Activated CD4-positive, alpha-beta T cell treated with anti-CD3 and anti-CD28 coated beads for 36 hours (primary cell): ENCODE measurements at regions not wholly inside any gene's neighbourhood (a gene's known extent, or its start where the extent isn't known, plus 50 kb on each side); places are given as distances from the start of the nearest gene placed in this dataset.

Experiments used
- ATAC-seq: fragments of 200-7000 bp; cut with Tn5 transposase; one replicate; pipeline ENCODE4 v1.10.0; 2021; ENCODE audit warnings: mild to moderate bottlenecking, moderate library complexity
- CTCF ChIA-PET: fragments of 350-600 bp; sonication (Branson Sonifier 250); formaldehyde crosslinking; loops from one replicate; lab custom pipeline; 2021; ENCODE audit warnings: antibody characterized with exemption; lab: Charles Lee
- POLR2A ChIA-PET: fragments of 350-600 bp; sonication (Branson Sonifier 250); formaldehyde crosslinking; loops from one replicate; lab custom pipeline; 2021; ENCODE audit warnings: antibody characterized with exemption, inconsistent platforms; lab: Charles Lee
- DNase-seq: peaks from one replicate; pipeline ENCODE4 v3.0.0-alpha.2; 2020
- H3K27ac Mint-ChIP-seq: one replicate; pipeline ENCODE4 v1.8.0; 2021; ENCODE audit warnings: mixed read lengths
- H3K27me3 Mint-ChIP-seq: one replicate; pipeline ENCODE4 v1.8.0; 2021; ENCODE audit warnings: mixed read lengths
- H3K36me3 Mint-ChIP-seq: one replicate; pipeline ENCODE4 v1.8.0; 2021; ENCODE audit warnings: low read depth, mixed read lengths
- H3K4me1 Mint-ChIP-seq: one replicate; pipeline ENCODE4 v1.8.0; 2021; ENCODE audit warnings: mixed read lengths
- H3K4me3 Mint-ChIP-seq: one replicate; pipeline ENCODE4 v1.8.0; 2021; ENCODE audit warnings: mild to moderate bottlenecking, moderate library complexity, mixed read lengths
- H3K9me3 Mint-ChIP-seq: one replicate; pipeline ENCODE4 v1.8.0; 2021; ENCODE audit warnings: low read depth, mixed read lengths
- intact Hi-C, 2 experiments: fragments of 100-400 bp; cut with DNase I in 1 of 2; cut with micrococcal nuclease in 1 of 2; formaldehyde crosslinking; loops; one replicate each; pipeline versions ENCODE4 v1.14.2 to v1.15.1; 2022 to 2024; cut with DNase I, micrococcal nuclease

- DNase-seq (no peak), ATAC-seq (no peak)
- Mint-ChIP-seq H3K4me1 (no peaks in the 10 kb centered on the region), H3K27ac (no peak overlapping the region), H3K27me3 (no peaks in the 10 kb centered on the region), H3K9me3 (peaks cover 5% of the 10 kb centered on the region), H3K4me3 (no peak overlapping the region), H3K36me3 (peaks cover 12% of the 10 kb centered on the region)
- ChIA-PET POLR2A (no interaction called here), CTCF (interaction anchor here (1.6 kb wide), 1 partner anchor 12 kb away, joined by 3 read pairs; no protein-coding TSS in a partner anchor)
- intact Hi-C loops = no loop called here
Measured at GRCh38 chr22:49480896-49481658, 346.6 kb downstream of the BRD1 start.

- Mint-ChIP-seq H3K36me3 (peaks cover 12% of the 10 kb centered on the region), H3K4me3 (no peak overlapping the region), H3K4me1 (no peaks in the 10 kb centered on the region), H3K27ac (no peak overlapping the region), H3K27me3 (no peaks in the 10 kb centered on the region), H3K9me3 (peaks cover 5% of the 10 kb centered on the region)
- intact Hi-C loops = no loop called here
- CTCF ChIA-PET = no interaction called here
- POLR2A ChIA-PET = no interaction called here
- no peak for ATAC-seq
- DNase-seq = no peak
Measured at GRCh38 chr22:49480331-49480730, 347.3 kb downstream of the BRD1 start.

GRCh38 chr22:49479566-49479965 lies 348.1 kb downstream of the BRD1 start:
- CTCF ChIA-PET = no interaction called here
- peaks cover 5% of the 10 kb centered on the region for H3K9me3 Mint-ChIP-seq
- intact Hi-C loops = no loop called here

GRCh38 chr22:49476800-49477400 lies 350.8 kb downstream of the BRD1 start:
- CTCF ChIA-PET = no interaction called here
- H3K27ac Mint-ChIP-seq = no peak overlapping the region

More at GRCh38 chr22:49479566-49479965, 348.1 kb downstream of the BRD1 start:
- Mint-ChIP-seq H3K27ac (no peak overlapping the region), H3K4me1 (no peaks in the 10 kb centered on the region), H3K27me3 (no peaks in the 10 kb centered on the region), H3K36me3 (peaks cover 15% of the 10 kb centered on the region), H3K4me3 (no peak overlapping the region)
- POLR2A ChIA-PET = no interaction called here
- DNase-seq (no peak), ATAC-seq (no peak)

GRCh38 chr22:49476176-49476575 lies 351.5 kb downstream of the BRD1 start:
- intact Hi-C loops = no loop called here
- peaks cover 19% of the 10 kb centered on the region for H3K36me3 Mint-ChIP-seq
- CTCF ChIA-PET = no interaction called here
- peaks cover 5% of the 10 kb centered on the region for H3K9me3 Mint-ChIP-seq
- no peaks in the 10 kb centered on the region for H3K27me3 Mint-ChIP-seq
- ATAC-seq (no peak), DNase-seq (no peak)
- POLR2A ChIA-PET = no interaction called here
- no peak overlapping the region for H3K4me3 Mint-ChIP-seq
- H3K27ac Mint-ChIP-seq = no peak overlapping the region
- H3K4me1 Mint-ChIP-seq = no peaks in the 10 kb centered on the region

More at GRCh38 chr22:49476800-49477400, 350.8 kb downstream of the BRD1 start:
- intact Hi-C loops = no loop called here
- H3K4me3 Mint-ChIP-seq = no peak overlapping the region
- POLR2A ChIA-PET = no interaction called here
- H3K4me1 Mint-ChIP-seq = no peaks in the 10 kb centered on the region
- DNase-seq (no peak), ATAC-seq (no peak)
- H3K9me3 Mint-ChIP-seq = peaks cover 5% of the 10 kb centered on the region
- H3K36me3 Mint-ChIP-seq = peaks cover 19% of the 10 kb centered on the region
- no peaks in the 10 kb centered on the region for H3K27me3 Mint-ChIP-seq

GRCh38 chr22:49475253-49475652 lies 352.4 kb downstream of the BRD1 start:
- H3K9me3 Mint-ChIP-seq = peaks cover 5% of the 10 kb centered on the region
- DNase-seq (no peak), ATAC-seq (no peak)
- H3K27ac Mint-ChIP-seq = no peak overlapping the region
- CTCF ChIA-PET = no interaction called here
- H3K4me1 Mint-ChIP-seq = no peaks in the 10 kb centered on the region
- intact Hi-C loops = no loop called here
- H3K27me3 Mint-ChIP-seq = no peaks in the 10 kb centered on the region
- POLR2A ChIA-PET = no interaction called here
- H3K4me3 Mint-ChIP-seq = no peak overlapping the region
- H3K36me3 Mint-ChIP-seq = peaks cover 19% of the 10 kb centered on the region

- ChIA-PET CTCF (no interaction called here), POLR2A (no interaction called here)
- Mint-ChIP-seq H3K4me3 (no peak overlapping the region), H3K9me3 (peaks cover 5% of the 10 kb centered on the region), H3K27ac (no peak overlapping the region), H3K27me3 (no peaks in the 10 kb centered on the region), H3K4me1 (no peaks in the 10 kb centered on the region), H3K36me3 (peaks cover 17% of the 10 kb centered on the region)
- DNase-seq (no peak), ATAC-seq (no peak)
- intact Hi-C loops = no loop called here
Measured at GRCh38 chr22:49473286-49473685, 354.4 kb downstream of the BRD1 start.

- intact Hi-C loops = no loop called here
- DNase-seq (no peak), ATAC-seq (no peak)
- ChIA-PET CTCF (no interaction called here), POLR2A (no interaction called here)
- Mint-ChIP-seq H3K27ac (no peak overlapping the region), H3K36me3 (peaks cover 7% of the 10 kb centered on the region), H3K4me3 (no peak overlapping the region), H3K27me3 (no peaks in the 10 kb centered on the region), H3K4me1 (no peaks in the 10 kb centered on the region), H3K9me3 (no peaks in the 10 kb centered on the region)
Measured at GRCh38 chr22:49470741-49471503, 356.8 kb downstream of the BRD1 start.

- peaks cover 7% of the 10 kb centered on the region for H3K36me3 Mint-ChIP-seq
- H3K9me3 Mint-ChIP-seq = no peaks in the 10 kb centered on the region
- ChIA-PET CTCF (no interaction called here), POLR2A (no interaction called here)
- DNase-seq (no peak), ATAC-seq (no peak)
- H3K27ac Mint-ChIP-seq = no peak overlapping the region
- no peaks in the 10 kb centered on the region for H3K4me1 Mint-ChIP-seq
- H3K4me3 Mint-ChIP-seq = no peak overlapping the region
- no peaks in the 10 kb centered on the region for H3K27me3 Mint-ChIP-seq
- intact Hi-C loops = no loop called here
Measured at GRCh38 chr22:49469896-49470740, 357.6 kb downstream of the BRD1 start.

- ChIA-PET POLR2A (no interaction called here), CTCF (no interaction called here)
- Mint-ChIP-seq H3K27ac (no peak overlapping the region), H3K27me3 (no peaks in the 10 kb centered on the region), H3K4me3 (no peak overlapping the region), H3K36me3 (peaks cover 4% of the 10 kb centered on the region), H3K9me3 (no peaks in the 10 kb centered on the region), H3K4me1 (no peaks in the 10 kb centered on the region)
- no peak for DNase-seq
- intact Hi-C loops = no loop called here
- ATAC-seq = no peak
Measured at GRCh38 chr22:49468487-49469198, 359.0 kb downstream of the BRD1 start.
